Kidney (tissue), 13 donors: ENCODE measurements at regions not wholly inside any gene's neighbourhood (a gene's known extent, or its start where the extent isn't known, plus 50 kb on each side); places are given as distances from the start of the nearest gene placed in this dataset.

Experiments used
- DNase-seq, 5 donors: peaks; one replicate each; pipeline ENCODE4 v3.0.0-alpha.2; 2013 to 2020
- FAIRE-seq: peaks from 2 replicates; lab custom pipeline; 2012; peaks lifted over from hg19 to GRCh38; lab: Jason Lieb, UNC
- H3K27ac ChIP-seq, 2 donors: one replicate each; pipeline ENCODE4 v1.7.0; 2013; ENCODE audit warnings: low read depth in 2 of 2, low read length in 2 of 2, inconsistent platforms in 1 of 2
- H3K27me3 ChIP-seq: one replicate; pipeline ENCODE4 v1.7.1; 2013; ENCODE audit warnings: low read length, inconsistent platforms; ENCODE audit not compliant: control insufficient read depth, insufficient read depth
- H3K36me3 ChIP-seq, 3 donors: one replicate each; pipeline versions ENCODE4 v1.7.0 to v1.7.1; 2013; ENCODE audit warnings: low read length in 3 of 3, control low read depth in 1 of 3, inconsistent platforms in 1 of 3; ENCODE audit not compliant: insufficient read depth in 3 of 3, control insufficient read depth in 2 of 3
- H3K4me1 ChIP-seq, 3 donors: one replicate each; pipeline versions ENCODE4 v1.7.0 to v1.7.1; 2013; ENCODE audit warnings: low read length in 3 of 3, inconsistent platforms in 1 of 3, low read depth in 1 of 3; ENCODE audit not compliant: control insufficient read depth in 2 of 3, insufficient read depth in 2 of 3
- H3K4me3 ChIP-seq, 3 donors: one replicate each; pipeline versions ENCODE4 v1.7.0 to v1.8.1; 2013; ENCODE audit warnings: low read length in 3 of 3, control low read depth in 1 of 3, inconsistent platforms in 1 of 3
- H3K9ac ChIP-seq, 3 donors: one replicate each; pipeline versions ENCODE4 v1.7.0 to v1.7.1; 2013; ENCODE audit warnings: low read length in 3 of 3, control low read depth in 1 of 3, inconsistent platforms in 1 of 3
- H3K9me3 ChIP-seq, 3 donors: one replicate each; pipeline versions ENCODE4 v1.7.0 to v1.7.1; 2013; ENCODE audit warnings: low read length in 3 of 3, control low read depth in 1 of 3, inconsistent platforms in 1 of 3; ENCODE audit not compliant: control insufficient read depth in 2 of 3, insufficient read depth in 1 of 3
- CTCF ChIP-seq: IDR thresholded peaks from 3 replicates; pipeline ENCODE4 v1.5.1; 2012; ENCODE audit warnings: mild to moderate bottlenecking, moderate library complexity, borderline replicate concordance; ENCODE audit not compliant: insufficient read depth; ENCODE audit errors: extremely low read depth
- intact Hi-C: fragments of 100-400 bp; cut with DNase I; formaldehyde crosslinking; loops from one replicate; pipeline ENCODE4 v1.11.1; 2022
- donor health status: control.
- donor health status: control.
- donor health status: control.
- donor health status: control.
- donor health status: control.
- donor health status: DM: yes; HTN: yes; CAD: no.
- donor health status: Normal renal cell carcinoma (clear cell type).

GRCh38 chr12:61137677-61138414 lies 1122.4 kb upstream of the USP15 start:
- no peak overlapping the region for H3K27ac ChIP-seq
- H3K9me3 ChIP-seq, result no peaks in the 10 kb centered on the region
- H3K36me3 ChIP-seq, result no peaks in the 10 kb centered on the region
- H3K27me3 ChIP-seq, result no peaks in the 10 kb centered on the region
- FAIRE-seq (no peak), DNase-seq (no peak)
- no peak for TF ChIP-seq CTCF
- H3K4me1 ChIP-seq, result no peaks in the 10 kb centered on the region
- H3K9ac ChIP-seq, result no peak overlapping the region
- no peak overlapping the region for H3K4me3 ChIP-seq
- intact Hi-C loops, result no loop called here

GRCh38 chr12:61138415-61138759 lies 1121.8 kb upstream of the USP15 start:
- intact Hi-C loops, result no loop called here
- no peaks in the 10 kb centered on the region for H3K9me3 ChIP-seq
- DNase-seq, result no peak
- H3K27me3 ChIP-seq, result no peaks in the 10 kb centered on the region
- no peak overlapping the region for H3K9ac ChIP-seq
- H3K36me3 ChIP-seq, result no peaks in the 10 kb centered on the region
- no peak overlapping the region for H3K27ac ChIP-seq
- H3K4me1 ChIP-seq, result no peaks in the 10 kb centered on the region
- TF ChIP-seq CTCF, result no peak
- no peak overlapping the region for H3K4me3 ChIP-seq
- FAIRE-seq, result no peak

DNA sequence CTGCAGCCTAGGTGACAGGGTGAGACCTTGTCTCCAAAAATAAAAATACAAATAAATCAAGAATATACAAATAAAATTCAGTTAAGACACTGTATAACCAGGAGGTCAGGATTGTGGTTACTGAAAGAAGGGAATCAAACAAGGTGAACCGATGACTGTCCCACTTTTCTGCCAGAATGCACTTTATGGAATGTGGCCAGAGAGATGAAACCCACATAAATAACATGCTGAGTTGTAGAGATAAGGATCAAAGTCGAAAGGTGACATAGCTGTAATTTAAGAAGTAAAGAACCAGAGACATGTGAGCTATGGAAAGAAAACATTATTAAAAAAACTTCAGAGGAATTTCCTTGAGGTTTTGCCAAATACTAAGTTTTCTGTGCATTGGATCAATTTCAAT lies 1098.2 kb upstream of the USP15 start:
- no peak for TF ChIP-seq CTCF
- Histone ChIP-seq H3K9me3 (no peaks in the 10 kb centered on the region), H3K36me3 (no peaks in the 10 kb centered on the region), H3K27me3 (no peaks in the 10 kb centered on the region), H3K27ac (no peak overlapping the region), H3K9ac (no peak overlapping the region), H3K4me1 (no peaks in the 10 kb centered on the region), H3K4me3 (no peak overlapping the region)
- FAIRE-seq, result no peak
- DNase-seq, result no peak
- intact Hi-C loops, result no loop called here
